ENCODE measurements at regions not wholly inside any gene's neighbourhood (a gene's known extent, or its start where the extent isn't known, plus 50 kb on each side); places are given as distances from the start of the nearest gene placed in this dataset.

- TF ChIP-seq POLR2A (IDR thresholded peaks at IDR 0.05) (no peak), CTCF (IDR thresholded peaks at IDR 0.05) (no peak)
Observed at GRCh38 chr12:89064151-89064550, 288.1 kb downstream of the DUSP6 start.
